ENCODE measurements at regions not wholly inside any gene's neighbourhood (a gene's known extent, or its start where the extent isn't known, plus 50 kb on each side); places are given as distances from the start of the nearest gene placed in this dataset.

DNA sequence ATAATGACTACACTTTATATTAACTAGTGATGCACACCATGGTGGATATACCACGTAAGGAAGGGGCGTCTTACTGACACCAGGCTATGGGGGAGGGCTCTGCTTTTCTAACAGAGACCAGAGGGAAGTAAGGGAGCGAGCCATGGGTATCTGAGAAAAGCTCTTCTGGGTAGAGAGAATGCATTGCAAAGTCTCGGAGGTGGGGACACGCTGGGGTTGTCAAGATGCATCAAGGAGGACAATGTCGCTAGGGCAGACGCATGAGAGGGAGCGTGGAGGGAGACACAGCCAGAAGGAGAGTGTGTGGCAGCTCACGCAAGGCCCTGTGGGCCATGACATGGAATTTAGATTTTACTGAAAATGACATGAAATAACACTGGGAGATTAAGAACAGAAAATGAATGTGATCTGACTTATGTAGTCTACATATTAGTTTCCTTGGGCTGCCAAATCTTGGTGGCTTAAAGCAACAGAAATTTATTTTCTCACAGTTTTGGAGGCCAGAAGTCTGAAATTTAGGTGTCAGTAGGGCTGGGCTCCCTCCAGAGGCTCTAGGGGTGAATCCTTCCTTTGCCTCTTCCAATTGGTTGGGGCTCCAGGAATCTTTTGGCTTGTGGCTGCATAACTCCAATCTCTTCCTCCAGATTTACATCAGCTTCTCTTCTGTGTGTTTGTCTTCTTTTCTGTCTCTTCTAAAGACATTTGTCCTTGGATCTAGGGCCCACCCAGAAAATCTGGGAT, 352.2 kb downstream of the CYRIA start:
- Histone ChIP-seq H3K4me3 (no peak overlapping the region), H3K4me1 (no peaks in the 10 kb centered on the region), H3K36me3 (no peaks in the 10 kb centered on the region), H3K27me3 (no peaks in the 10 kb centered on the region), H3K27ac (no peak overlapping the region), H3K9me3 (no peaks in the 10 kb centered on the region)
- no peak for TF ChIP-seq POLR2A (IDR thresholded peaks at IDR 0.05)
- no peak for TF ChIP-seq CTCF (IDR thresholded peaks at IDR 0.05)
- intact Hi-C loops (cut with DNase I) = no loop called here
- WGBS, 2 donors = 84 to 91% methylated on average over 9 of the region's 9 CpGs
- no peak for DNase-seq

GRCh38 chr2:16312771-16313170, 352.9 kb downstream of the CYRIA start:
- Histone ChIP-seq H3K4me3 (no peak overlapping the region), H3K36me3 (no peaks in the 10 kb centered on the region), H3K27me3 (no peaks in the 10 kb centered on the region), H3K27ac (no peak overlapping the region), H3K4me1 (no peaks in the 10 kb centered on the region), H3K9me3 (no peaks in the 10 kb centered on the region)
- WGBS, 2 donors = 85 to 93% methylated on average over 2 of the region's 2 CpGs
- TF ChIP-seq CTCF (IDR thresholded peaks at IDR 0.05) (no peak), POLR2A (IDR thresholded peaks at IDR 0.05) (no peak)
- no peak for DNase-seq
- intact Hi-C loops (cut with DNase I) = no loop called here

GRCh38 chr2:16311521-16312440, 353.9 kb downstream of the CYRIA start:
- intact Hi-C loops (cut with DNase I) = no loop called here
- H3K4me3 ChIP-seq = no peak overlapping the region
- TF ChIP-seq CTCF (IDR thresholded peaks at IDR 0.05) (no peak), POLR2A (IDR thresholded peaks at IDR 0.05) (no peak)
- no peaks in the 10 kb centered on the region for H3K27me3 ChIP-seq
- no peaks in the 10 kb centered on the region for H3K4me1 ChIP-seq
- no peak overlapping the region for H3K27ac ChIP-seq
- WGBS, 2 donors = 42 to 46% methylated on average over 8 of the region's 8 CpGs
- DNase-seq = no peak
- H3K36me3 ChIP-seq = no peaks in the 10 kb centered on the region
- no peaks in the 10 kb centered on the region for H3K9me3 ChIP-seq

GRCh38 chr2:16308816-16309215, 356.8 kb downstream of the CYRIA start:
- no peak for DNase-seq
- TF ChIP-seq POLR2A (IDR thresholded peaks at IDR 0.05) = no peak
- Histone ChIP-seq H3K36me3 (no peaks in the 10 kb centered on the region), H3K27me3 (no peaks in the 10 kb centered on the region), H3K4me3 (no peak overlapping the region), H3K9me3 (no peaks in the 10 kb centered on the region), H3K4me1 (no peaks in the 10 kb centered on the region), H3K27ac (no peak overlapping the region)
- intact Hi-C loops (cut with DNase I) = no loop called here
- WGBS, 2 donors = 84 to 89% methylated on average over 2 of the region's 2 CpGs

DNA sequence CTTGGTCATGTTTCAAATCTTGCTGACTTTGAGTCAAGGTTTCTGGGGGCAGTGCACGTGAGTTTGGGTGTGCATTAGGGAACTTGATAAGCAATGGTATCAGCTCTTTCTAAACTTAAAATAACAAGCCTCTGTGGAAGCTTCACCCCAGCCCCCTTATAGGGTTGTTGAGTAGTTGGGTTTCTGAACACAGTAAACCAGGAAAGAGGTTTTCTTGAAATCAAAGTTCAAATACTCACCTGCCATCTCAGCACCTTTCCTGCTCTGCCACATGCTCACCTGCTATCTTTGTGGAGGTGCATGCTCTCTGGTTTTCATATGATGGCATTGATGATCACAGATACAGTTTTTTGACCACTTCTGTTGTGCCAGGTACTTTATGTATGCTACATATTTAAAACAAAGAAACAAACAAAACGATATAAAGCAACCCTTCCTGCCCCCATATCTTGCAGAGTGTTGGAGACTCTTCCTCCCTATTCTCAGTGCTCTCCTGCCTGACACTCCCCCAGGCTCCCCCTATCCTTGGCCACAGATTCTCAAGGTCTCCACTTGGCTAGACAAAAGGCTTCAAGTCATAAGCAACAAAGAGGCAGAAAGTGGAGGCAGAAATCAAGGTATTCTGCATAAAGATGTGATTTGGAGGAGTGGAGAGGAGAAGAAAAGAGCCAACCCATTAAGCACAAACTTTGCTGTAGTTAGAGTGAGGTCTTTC, 360.6 kb downstream of the CYRIA start:
- TF ChIP-seq POLR2A (IDR thresholded peaks at IDR 0.05) = no peak
- no peak for TF ChIP-seq CTCF (IDR thresholded peaks at IDR 0.05)
- no peak for DNase-seq
- peaks cover 0 to 9% (median 0%) of the 10 kb centered on the region in 4 donors for H3K27me3 ChIP-seq
- peaks cover 0 to 5% (median 0%) of the 10 kb centered on the region in 3 donors for H3K9me3 ChIP-seq
- H3K36me3 ChIP-seq = no peaks in the 10 kb centered on the region
- peaks cover 0 to 3% (median 0%) of the 10 kb centered on the region in 3 donors for H3K4me1 ChIP-seq
- no peak overlapping the region for H3K4me3 ChIP-seq
- 51 to 54% methylated on average over 2 of the region's 2 CpGs for WGBS, 2 donors
- no peak overlapping the region for H3K27ac ChIP-seq
- intact Hi-C loops (cut with DNase I) = no loop called here
